NCI-H446 (cell line): ENCODE measurements at regions not wholly inside any gene's neighbourhood (a gene's known extent, or its start where the extent isn't known, plus 50 kb on each side); places are given as distances from the start of the nearest gene placed in this dataset.
"Not testable (repeated sequence)": the region's sequence is repeated elsewhere in the genome, so short reads cannot be mapped to it uniquely, and the experiment has no call there.

Experiments used
- DNase-seq, 2 experiments: peaks; one replicate each; lab custom pipeline; 2025; lab: John Stamatoyannopoulos, UW

- no peak for DNase-seq
Measured at GRCh38 chr7:66539902-66540375, 88.7 kb upstream of the KCTD7 start.

DNA sequence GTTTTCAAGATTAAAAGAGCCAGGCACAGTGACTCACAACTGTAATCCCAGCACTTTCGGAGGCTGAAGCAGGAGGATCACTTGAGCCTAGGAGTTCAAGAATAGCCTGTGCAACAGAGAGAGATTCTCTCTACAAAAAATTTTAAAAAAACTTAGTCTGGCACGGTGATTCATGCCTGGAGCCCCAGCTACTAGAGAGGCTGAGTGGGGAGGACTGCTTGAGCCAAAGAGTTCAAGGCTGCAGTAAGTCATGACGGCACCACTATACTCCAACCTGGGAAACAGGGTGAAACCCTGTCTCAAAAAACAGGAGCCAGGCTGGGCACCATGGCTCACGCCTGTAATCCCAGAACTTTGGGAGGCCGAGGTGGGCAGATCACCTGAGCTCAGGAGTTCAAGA lies 86.6 kb upstream of the KCTD7 start:
- no peak for DNase-seq

GRCh38 chr7:66542528-66543269 lies 86.0 kb upstream of the KCTD7 start:
- no peak for DNase-seq

GRCh38 chr7:66549466-66549865 lies 79.2 kb upstream of the KCTD7 start:
- no peak for DNase-seq

GRCh38 chr7:66553001-66553400 lies 75.7 kb upstream of the KCTD7 start:
- DNase-seq = no peak

GRCh38 chr7:66553675-66554074 lies 75.0 kb upstream of the KCTD7 start:
- not testable (repeated sequence) for DNase-seq

DNA sequence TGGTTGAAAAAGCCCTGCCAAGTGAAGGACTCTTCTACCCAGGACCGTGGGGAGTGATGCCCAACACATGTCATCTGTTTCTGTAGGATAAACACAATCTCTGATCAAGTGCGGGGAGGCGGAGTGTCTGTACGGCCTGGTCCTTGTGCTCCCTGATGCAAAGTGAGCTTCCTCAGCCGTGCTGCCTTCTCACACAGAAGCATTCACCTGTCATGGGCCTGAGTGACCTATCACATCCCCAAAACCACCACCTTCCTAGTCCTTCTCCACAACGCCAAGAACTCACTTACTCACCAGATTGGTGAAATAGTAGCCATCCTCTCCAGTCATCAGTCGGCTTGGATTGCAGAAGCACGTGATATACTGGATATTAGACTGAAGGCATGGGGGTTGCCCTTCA lies 74.4 kb upstream of the KCTD7 start:
- not testable (repeated sequence) for DNase-seq

- not testable (repeated sequence) for DNase-seq
Measured at GRCh38 chr7:66554842-66555430, 73.7 kb upstream of the KCTD7 start.

DNA sequence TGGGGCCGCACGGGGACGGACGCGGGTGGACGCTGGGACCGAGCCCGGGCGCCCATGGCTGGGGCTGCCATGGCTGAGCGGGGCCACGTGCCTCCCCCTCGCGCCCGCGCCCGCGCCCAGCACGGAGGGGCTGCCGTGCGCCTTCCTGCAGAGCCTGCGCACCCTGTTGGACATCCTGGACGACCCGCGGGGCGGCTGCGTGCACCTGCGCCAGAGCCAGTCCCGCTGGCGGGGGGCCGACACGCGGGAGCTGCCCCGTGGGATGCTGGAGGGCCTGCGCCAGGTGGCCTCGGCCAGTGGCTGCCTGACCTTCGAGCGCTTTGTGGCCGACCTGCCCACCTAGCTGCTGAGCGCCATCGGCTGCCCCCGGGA lies 72.5 kb upstream of the KCTD7 start:
- no peak for DNase-seq

DNA sequence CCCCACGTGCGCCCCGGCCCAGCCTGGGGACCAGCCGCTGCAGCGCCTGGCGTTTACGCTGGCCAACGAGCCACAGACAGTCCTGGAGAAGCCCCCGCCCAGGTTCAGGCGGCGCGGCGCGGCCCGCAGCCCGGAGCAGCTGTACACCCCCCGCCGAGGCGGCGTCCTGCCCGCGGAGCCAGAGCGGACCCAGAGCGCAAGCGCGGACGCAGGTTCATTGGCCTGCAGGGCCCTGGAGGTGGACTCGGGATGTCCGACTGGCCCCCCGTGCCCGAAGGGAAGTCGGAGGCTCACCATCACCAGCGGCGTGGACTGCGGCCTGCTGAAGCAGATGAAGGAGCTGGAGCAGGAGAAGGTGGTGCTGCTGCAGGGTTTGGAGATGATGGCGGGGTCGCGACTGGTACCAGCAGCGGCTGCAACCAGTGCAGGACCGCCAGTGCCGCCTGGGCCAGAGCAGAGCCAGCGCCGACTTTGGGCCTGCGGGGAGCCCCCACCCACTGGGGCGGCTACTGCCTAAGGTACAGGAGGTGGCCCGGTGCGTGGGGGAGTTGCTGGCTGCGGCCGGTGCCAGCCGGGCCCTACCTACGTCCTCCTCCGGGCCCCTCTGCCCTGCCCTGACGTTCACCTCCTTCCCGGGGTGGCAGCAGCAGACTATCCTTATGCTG lies 72.0 kb upstream of the KCTD7 start:
- DNase-seq = no peak

- peak in 1 of 2 experiments; percentile 30 for DNase-seq
Measured at GRCh38 chr7:66557214-66558200, 71.2 kb upstream of the KCTD7 start.

GRCh38 chr7:66558201-66558641 lies 70.5 kb upstream of the KCTD7 start:
- DNase-seq = no peak

DNA sequence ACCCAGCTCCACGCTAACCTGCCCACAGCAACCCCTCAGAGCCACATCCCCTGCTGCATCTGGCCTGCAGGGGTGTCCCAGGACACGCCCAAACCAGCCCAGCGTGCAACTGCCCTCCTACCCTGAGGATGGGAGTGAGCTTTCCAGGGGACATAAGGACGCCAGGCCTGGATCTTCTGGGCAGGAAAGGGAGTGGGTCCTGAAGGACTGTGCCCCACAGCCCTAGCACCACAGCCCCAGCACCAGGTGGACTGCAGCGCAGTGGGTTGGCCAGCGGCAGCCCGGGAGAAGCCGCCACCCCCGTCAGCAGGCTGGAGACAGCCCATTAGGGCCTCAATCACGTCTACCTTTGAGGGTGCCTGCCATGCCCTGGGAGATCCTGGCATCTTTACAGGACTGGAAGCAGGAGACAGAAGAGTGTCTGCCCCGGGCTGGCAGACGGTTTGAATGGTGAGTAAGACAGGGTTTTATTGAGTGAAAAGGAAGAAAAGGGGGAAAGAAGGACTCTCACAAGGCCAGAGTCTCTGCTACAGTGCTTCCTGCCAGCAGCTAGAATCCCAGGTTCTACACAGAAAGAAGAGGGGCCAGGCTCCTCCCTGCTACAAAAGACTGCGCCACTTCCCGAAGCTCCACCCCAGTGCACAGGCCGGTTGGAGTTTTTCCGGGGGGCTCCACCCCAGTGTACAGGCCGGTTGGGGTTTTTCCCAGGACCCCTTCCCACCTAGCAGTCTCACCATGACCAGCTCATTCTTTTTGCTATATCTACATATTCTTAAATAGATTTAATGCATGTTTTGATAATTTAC lies 69.8 kb upstream of the KCTD7 start:
- DNase-seq = no peak

DNA sequence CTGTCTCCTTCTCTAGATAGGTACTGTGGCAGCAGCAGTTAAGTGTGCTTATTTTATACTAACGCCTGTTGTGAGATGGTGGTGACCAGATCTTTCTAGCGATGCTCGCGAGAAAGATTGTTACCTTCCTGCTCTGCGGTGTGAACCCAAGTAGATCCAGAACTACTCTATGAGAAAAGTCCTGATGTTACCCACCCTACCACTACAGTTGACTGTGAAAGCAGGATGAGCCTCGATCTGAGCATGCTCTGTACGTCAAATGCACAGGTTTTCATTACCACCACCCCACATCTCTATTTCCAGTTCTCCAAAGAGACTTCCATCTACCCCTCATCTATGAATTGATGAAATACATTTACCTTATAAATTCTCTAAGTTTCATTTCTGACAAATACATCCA lies 64.6 kb upstream of the KCTD7 start:
- DNase-seq = no peak

DNA sequence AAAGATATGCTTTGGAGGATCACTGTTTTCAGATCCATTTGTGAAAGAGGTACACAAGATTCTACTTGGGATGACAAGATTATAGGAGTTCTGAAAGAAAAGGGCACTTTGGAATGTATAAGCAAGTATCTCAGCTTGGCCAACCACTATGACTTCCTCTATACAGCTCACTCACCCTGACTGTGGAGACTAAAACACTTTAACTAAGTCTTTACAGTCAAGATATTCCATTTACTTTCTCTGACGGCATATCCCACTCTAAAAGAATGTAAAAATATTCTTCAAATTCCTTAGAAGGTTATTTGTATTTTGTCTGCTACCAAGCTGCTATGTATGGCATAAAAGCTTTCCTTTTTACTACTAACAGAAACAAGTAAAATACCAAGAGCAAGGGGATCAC lies 58.5 kb upstream of the KCTD7 start:
- DNase-seq = not testable (repeated sequence)

DNA sequence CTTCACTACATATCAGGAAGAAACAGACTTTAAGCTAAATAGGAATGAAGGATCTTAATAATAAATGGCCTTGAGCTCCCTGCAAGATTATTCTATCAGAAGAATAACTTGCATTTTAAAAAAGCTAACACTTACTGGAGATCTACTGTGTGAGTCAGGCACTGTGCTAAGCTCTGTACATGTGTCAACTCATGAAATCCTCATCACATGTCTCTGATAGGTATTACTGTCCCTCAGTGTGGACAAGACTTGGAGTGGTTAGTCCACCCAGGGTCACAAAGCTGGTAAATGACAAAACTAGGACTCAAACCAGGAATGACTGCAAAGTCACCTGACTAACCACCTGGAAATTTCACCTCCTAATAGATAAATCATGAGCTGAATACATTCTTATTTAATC lies 57.1 kb upstream of the KCTD7 start:
- DNase-seq = no peak

DNA sequence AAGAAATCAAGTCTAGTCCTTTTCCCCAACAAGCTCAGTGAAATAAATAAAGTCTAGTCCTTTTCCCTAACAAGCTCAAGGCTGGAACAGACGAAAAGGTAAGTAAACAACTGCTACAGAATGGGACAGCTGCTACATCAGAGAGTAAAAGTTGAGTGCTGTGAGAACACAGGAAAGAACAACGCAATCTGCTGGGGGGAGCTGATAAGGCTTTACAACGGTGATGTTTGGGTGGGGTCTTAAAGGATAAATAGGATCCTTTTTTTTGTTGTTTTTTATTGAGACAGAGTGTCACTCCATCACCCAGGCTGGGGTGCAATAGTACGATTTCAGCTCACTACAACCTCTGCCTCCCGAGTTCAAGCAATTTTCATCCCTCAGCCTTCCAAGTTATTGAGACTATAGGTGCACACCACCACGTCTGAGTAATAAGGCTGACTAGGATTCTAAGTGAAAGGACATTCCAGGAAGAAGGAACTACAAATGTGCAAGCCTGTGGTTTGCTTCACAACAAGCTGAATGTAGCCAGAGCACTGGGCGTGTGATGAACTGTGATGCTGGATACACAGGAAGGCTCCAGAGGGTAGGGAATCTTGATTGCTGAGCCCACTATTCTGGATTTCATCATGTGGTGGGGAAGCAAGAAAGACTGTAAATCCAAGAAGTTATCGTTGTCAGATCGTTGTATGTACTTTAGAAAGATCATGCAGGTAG lies 54.7 kb upstream of the KCTD7 start:
- DNase-seq = not testable (repeated sequence)

DNA sequence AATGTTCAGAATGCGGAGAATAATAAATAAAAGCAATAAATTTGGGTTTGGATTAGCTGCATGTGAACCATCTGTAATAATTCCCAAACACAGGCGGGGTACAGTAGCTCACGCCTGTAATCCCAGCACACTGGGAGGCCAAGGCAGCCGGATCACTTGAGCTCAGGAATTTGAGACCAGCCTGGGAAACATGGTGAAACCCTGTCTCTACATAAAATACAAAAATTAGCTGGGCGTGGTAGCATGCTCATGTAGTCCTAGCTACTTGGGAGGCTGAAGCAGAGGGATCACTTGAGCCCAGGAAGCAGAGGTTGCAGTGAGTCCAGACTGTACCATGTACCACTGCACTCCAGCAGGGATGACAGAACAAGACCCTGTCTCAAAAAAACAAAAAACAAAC lies 53.9 kb upstream of the KCTD7 start:
- not testable (repeated sequence) for DNase-seq

DNA sequence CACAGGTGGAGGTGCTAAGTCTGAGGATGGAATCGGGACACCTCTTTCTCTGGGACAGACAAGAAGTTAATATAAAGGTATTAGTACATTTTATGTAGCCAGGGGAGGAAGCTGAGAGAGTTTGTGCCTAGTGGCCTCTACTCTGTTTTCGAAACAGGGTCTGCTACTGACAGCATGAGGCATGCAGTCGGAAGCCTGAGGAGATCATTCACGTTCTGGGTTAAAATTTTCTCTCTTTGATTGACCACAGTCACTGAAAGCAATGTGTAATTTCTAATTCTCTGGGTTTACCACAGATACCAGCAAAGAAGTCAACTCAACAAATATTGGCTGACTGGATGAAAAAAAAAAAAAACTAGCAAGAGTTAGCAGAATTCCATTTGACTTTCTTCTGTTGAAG lies 53.3 kb upstream of the KCTD7 start:
- DNase-seq = no peak

- no peak for DNase-seq
Measured at GRCh38 chr7:66576646-66577045, 52.0 kb upstream of the KCTD7 start.
